Activated T-cell treated with anti-CD3 and anti-CD28 coated beads for 1 hour (primary cell): ENCODE measurements at regions not wholly inside any gene's neighbourhood (a gene's known extent, or its start where the extent isn't known, plus 50 kb on each side); places are given as distances from the start of the nearest gene placed in this dataset.

Source experiments
- DNase-seq: peaks from one replicate; pipeline ENCODE4 v3.0.0-alpha.2; 2020; ENCODE audit warnings: low read depth

DNA sequence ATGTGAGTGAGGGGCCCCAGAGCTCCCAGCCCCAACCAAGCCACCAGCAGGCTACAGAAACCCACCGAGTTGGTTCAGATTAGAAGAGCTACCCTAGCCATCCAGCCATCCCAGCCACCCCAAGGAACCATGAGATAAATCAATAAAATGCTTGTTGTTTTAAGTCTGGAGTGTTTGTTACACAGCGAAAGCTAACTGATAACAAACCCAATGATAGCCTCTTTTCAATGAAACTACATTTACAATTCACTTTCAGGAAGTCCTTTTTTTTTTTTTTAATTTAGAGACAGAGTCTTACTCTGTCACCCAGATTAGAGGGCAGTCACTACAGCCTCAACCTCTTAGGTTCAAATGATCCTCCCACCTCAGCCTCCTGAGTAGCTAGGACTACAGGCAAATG lies 215.0 kb upstream of the ZFHX3 start:
- no peak for DNase-seq

GRCh38 chr16:73255031-73255430 lies 207.1 kb upstream of the ZFHX3 start:
- DNase-seq, result no peak

DNA sequence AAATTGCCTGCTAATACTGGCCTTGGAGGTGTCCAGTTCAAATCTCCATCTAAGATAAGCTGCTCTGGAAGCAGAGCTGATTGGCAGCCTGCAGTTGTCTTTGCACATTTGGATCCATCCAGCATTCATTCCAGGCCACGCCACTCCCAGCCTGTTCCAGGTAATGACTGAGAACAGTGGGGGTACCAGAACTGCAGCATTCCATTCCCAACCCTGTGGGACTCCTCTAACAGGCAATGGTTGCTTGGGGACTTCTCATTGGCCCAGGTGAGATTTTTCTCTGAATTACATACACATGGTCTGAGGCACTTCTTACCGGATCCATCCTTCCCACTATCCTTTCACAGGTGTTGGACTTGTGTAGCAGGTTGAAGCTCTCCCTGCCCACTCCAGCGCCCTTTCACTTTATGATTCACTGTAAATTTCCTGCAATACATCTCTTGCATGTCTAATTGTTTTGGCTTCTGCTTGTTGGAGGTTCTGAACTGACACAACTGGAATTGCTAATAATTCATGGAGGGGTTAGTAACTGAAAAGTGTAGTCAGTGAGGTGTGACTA lies 206.1 kb upstream of the ZFHX3 start:
- DNase-seq, result no peak

GRCh38 chr16:73252446-73252845 lies 204.5 kb upstream of the ZFHX3 start:
- DNase-seq, result no peak

- no peak for DNase-seq
Measured at GRCh38 chr16:73251608-73252007, 203.7 kb upstream of the ZFHX3 start.

DNA sequence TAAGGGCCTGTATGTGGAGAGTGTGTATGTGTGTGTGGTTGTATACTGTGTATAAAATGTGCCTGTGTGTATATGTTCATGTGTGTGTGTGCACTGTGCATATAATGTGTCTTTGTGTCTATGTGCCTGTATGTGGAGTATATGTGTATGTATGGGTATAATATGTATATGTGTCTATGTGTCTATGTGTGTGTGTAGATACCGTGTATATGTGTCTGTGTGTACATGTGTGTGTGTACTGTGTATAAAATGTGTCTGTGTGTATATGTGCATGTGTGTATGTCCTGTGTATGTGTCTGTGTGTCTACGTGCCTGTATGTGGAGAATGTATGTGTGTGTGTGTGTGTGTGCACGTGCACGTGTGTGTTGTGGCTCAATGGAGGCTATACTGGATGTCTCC lies 200.4 kb upstream of the ZFHX3 start:
- no peak for DNase-seq

- DNase-seq, result no peak
Measured at GRCh38 chr16:73240920-73241319, 193.0 kb upstream of the ZFHX3 start.

GRCh38 chr16:73237601-73238000 lies 189.7 kb upstream of the ZFHX3 start:
- no peak for DNase-seq

- no peak for DNase-seq
Measured at GRCh38 chr16:73234496-73234895, 186.6 kb upstream of the ZFHX3 start.

DNA sequence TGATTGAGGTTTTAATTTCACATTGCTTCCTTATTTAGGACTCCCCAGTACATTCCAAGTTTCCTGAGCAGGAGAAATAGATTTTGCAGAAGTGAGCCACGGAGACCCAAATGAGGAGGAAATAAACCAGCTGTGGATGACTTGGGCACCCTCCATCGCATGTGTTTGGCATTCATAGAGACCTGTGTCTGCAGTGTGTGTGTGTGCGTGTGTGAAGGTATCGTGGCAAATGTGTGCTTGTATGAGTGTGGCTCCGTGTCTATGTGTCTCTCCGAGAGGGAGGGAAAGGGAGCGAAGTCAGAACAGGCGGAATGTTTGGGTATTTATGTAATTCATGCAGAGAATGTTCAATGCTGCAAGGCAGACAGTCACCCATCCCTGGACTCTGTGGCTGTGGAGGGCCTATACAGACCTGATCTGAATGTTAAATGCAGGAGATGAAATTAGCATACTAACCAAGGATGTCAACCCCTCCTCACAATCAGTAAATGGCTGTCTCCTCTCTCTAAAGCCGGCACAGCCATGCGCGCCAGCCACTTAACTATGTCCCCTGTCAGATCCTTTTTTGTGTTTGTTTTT lies 186.0 kb upstream of the ZFHX3 start:
- DNase-seq, result no peak

GRCh38 chr16:73233329-73233765 lies 185.4 kb upstream of the ZFHX3 start:
- DNase-seq, result no peak

DNA sequence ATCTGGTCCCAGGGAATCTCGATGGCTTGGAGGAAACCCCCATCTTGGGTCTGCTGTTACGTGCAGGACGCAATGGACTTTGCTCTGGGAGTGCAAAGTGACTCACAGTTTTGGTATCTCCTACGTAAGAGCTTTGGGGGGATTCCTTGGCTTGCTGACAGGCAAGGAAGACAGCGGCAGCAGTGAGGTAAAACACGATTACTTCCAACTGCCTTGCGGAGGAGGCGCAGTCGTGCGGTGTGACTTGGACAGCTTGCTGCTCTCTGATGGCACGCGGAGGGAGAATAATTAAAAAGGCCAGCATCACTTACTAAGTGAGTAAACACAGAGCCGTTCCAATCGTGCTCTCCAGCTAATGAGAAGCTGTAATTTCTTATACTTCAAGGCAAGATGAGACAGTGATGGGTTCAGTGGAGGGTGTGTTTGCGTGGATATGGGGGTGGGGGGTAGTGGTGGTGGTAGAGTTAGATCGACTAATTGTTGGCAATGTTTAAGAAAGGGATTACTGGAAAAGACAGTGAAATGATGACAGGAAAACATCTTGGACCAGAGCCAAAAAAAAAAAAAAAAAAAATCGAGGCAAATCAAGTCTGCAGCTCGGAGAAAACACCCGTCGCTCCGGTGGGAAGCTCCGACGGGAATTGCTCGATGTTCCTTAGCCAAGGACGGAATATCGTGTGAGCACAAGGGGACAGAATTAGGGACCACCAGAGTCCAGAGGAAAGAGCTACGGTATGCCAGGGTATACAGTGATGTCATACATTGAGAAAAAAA lies 184.8 kb upstream of the ZFHX3 start:
- DNase-seq, result no peak

DNA sequence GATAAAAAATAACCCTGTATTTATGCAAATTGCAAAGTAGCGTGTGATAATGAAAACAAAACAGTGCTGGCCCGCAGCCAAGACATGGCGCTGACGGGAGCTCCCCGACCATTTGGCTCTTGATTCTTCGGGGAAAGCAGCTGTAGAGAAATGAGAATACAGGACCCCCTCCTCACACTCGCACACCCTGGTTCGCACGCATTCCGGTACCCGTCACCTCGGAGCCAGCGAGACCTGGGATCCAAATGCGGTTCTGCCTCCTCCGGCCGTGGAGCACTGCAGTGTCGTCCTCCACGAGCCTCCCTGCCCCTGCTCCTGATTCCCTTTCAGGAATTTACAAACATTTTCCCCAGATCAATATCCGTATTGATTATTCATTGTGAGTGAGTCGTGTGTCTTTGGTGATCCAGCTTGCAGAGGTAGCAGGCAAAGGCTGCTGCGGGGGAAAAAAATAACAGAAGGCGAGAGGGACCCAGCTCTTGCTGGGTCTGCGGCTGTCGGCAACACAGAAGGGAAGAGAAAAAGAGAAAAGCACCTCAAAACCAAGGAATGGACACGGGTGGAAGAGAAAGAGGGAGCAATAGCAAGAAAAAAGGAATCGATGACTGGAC lies 184.1 kb upstream of the ZFHX3 start:
- DNase-seq, result no peak

GRCh38 chr16:73231379-73231778 lies 183.5 kb upstream of the ZFHX3 start:
- DNase-seq, result no peak

GRCh38 chr16:73230651-73231050 lies 182.7 kb upstream of the ZFHX3 start:
- DNase-seq, result no peak

GRCh38 chr16:73228649-73229048 lies 180.7 kb upstream of the ZFHX3 start:
- DNase-seq, result no peak

DNA sequence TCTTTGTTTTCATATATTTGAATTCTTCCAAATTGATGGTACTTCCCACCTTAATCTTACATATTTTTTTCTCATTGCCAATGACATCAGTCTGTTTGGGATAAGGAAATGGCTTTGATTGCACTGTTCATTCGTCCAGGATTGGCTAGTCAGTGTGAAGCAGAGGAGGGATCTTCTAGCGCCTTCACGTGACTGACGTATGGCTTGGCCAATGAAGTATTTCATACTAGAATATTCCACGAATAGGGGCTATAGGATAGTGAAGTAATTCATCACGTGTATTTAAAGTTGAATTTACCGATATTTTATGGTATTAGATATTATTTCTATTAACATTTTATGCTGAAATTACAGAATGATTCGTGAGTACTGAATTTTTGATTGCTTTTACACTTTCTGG lies 178.7 kb upstream of the ZFHX3 start:
- no peak for DNase-seq

- DNase-seq, result no peak
Measured at GRCh38 chr16:73225983-73226382, 178.1 kb upstream of the ZFHX3 start.

- no peak for DNase-seq
Measured at GRCh38 chr16:73220836-73221235, 172.9 kb upstream of the ZFHX3 start.

GRCh38 chr16:73219176-73219575 lies 171.2 kb upstream of the ZFHX3 start:
- DNase-seq, result no peak

DNA sequence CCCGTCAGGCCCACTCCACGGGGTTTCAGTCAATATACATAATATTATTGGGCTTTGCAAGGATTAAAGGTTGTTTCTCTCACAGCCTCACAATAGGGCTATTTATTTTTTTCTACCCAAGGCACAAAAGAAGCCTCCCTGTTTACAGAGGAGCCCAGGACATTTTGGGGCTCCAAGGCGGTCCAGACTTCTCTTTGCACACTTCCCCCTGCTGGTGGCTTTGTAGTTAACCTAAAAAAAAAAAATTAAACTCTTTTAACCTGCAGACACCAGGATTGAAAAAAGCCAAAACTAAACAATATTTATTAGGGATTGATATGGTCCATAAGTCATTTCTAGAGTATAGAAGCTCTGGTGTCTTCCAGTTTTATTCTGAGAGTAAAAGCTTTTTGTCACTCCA lies 169.7 kb upstream of the ZFHX3 start:
- DNase-seq, result no peak

GRCh38 chr16:73216932-73217331 lies 169.0 kb upstream of the ZFHX3 start:
- DNase-seq, result no peak

DNA sequence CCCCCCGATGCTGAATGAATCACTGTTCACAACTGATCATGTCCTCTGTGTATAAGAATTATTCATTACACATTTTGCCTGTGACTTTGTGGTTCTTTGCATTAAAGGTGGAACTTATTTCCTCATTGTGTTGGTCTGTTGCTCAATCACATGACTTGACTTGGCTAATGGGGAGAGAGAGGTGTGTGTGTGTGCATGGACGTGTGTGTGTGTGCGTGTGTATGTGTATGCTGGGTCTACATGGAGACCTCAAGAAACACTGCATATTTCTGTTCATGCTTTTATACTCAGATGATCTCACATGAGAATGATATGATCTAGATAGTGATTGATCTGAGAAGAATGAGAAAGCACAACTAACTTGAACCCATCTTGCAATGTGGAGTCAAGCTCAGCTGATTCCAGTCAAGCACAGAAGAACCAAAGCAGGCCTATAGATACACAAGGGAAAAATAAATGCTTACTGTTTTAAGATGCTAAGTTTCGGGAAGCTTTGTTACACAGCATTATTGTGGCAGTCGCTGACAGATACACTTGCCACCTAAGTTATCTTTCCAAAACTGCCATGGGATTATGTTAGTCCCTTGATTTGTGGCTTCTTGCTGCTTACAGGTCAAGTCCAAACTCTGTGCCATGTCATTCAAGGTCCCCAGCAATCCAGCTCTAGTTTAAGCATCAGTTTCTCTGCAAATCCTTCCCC lies 167.9 kb upstream of the ZFHX3 start:
- DNase-seq, result no peak
